Stimulated activated CD4-positive, alpha-beta T cell treated with anti-CD3 and anti-CD28 coated beads, Interleukin-4, amount 100 ng/mL, for 24 hours (primary cell): ENCODE measurements at regions not wholly inside any gene's neighbourhood (a gene's known extent, or its start where the extent isn't known, plus 50 kb on each side); places are given as distances from the start of the nearest gene placed in this dataset.
"Not testable (repeated sequence)": the region's sequence is repeated elsewhere in the genome, so short reads cannot be mapped to it uniquely, and the experiment has no call there.

Experiments
- DNase-seq: peaks from one replicate; pipeline ENCODE4 v3.0.0-alpha.2; 2020

DNA sequence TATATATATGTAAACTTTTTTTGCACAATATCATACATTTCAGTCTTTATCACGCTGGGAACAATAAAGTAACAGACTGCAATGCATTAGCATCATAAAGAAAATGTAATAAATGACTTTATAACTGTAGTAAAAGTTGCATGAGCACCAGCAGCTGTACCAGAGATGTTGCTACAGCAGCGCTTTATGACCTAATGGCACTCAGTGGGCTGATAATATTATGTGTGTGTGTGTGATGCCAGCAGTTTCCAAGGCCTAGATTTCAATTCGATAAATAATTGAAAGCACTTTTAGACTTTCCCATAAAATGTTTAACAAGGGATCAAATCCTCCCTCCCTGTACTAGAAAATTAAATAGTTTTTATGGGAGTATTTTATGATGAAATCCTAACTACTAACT, 367.6 kb upstream of the AGA start:
- DNase-seq: no peak

DNA sequence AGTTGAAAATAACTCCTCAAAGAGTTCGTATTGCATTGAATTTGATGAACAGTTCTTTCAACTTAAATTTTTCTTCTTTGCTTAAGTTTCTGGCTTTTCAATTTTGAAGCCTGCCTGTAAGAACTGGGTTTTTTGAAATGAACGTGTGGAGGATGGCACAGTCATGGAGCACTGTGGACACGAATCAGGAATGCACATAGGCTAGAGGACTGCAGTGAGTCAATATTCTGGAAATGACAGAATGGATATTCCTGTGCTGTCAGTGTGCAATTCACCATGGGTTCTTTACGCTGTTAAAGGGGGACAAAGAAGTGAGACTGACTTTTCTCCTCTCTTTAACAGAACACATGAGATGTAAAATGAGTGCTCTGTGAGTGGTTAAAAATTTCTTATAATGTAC, 368.0 kb upstream of the AGA start:
- DNase-seq: no peak

DNA sequence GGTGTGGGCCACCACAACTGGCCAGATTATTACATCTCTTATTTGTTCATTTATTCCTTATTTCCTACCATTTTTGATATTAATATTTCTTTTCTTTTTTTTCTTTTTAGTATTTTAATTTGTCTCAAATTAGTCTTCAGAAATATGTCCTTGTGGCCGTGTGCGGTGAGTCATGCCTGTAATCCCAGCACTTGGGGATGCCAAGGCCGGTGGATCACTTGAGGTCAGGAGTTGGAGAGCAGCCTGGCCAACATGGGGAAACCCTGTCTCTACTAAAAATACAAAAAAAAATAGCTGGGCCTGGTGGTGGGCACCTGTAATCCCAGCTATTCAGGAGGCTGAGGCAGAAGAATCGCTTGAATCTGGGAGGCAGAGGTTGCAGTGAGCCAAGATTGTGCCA, 376.2 kb upstream of the AGA start:
- not testable (repeated sequence) for DNase-seq

DNA sequence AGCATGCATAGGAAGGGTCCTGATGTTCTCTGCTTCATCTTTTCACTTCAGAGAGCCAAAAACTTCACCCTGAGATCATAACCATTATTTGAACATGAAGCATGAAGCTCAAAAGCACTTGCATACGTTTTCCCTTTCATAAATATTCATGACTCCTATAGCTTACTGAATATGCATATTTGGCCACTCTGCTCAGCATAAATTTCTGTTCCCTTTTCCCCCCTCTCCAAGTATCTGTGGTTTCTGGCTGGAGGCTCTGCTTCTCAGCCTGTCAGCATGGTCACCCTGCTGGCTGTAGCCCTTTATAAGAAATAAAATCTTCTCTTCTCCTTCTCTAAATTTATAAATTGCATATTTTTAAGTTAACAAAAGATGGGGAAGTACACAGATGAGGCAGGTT, 384.7 kb upstream of the AGA start:
- DNase-seq: no peak

DNA sequence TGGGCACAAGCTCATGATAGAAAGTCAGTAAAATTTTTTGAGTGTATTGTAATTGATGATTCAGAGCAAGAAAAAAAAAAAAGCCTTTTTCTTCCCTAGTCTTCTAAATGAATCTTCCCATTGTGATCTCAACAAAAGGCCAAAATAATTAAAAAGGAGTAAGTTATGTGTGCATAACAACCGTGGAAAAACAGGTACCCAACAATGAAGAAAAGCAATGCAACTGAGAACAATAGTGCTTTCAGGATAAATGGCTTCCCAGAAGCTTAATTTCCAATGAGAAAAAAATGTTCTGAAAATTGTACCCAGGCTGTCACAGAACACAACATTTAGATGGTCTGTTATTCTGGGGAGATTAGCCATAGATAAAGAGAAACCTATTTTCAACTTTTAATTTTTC, 399.0 kb upstream of the AGA start:
- no peak for DNase-seq

DNA sequence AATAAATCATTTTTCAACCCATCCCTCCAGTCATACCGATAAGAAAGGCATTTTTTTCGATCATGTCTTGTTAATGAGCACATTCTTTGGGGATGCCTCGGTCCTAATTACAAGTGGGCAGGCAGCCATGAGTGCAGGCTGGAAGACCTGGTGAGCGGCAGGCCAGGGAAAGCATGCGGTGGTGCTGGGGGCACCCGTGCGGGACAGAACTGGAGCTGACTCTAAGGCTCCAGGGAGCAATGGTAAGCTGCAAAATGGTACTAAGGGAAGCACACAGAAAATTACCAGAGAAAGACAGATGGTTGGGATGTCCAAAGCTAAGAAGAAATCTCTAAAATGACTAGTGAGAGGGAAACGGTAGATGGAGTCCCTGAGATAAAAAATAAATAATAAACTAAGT, 411.0 kb upstream of the AGA start:
- no peak for DNase-seq

DNA sequence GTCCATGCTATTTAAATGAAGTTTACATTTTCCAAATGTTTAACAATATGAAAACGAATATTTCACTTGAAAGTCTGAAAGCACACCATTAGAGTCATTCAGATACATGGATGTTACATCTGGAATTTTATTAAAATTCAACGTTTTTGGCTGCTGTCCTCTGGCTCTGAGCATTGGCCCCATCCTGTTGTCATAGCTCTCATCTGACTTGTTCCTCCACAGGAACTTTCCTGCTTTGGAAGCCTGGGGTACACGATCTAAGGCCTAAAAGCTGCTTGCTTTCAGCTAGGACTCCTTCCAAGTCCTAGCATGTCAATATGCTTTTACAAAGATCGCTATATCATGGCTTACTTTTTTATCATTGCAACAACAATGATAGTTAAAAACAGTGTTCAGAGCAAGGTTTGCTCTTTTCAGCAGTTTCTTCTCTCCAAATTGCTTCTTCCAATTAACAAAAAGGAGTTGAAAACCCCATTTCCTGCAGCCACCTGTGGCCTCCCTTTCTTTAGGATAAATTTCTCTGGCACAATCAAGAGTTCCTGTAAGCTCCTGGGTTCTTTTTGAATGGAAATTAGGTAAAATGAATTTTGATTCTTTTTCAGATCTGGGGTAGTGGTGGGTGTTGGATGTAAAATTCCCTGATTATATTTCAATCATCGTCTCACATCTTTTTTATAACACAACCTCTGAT, 413.4 kb upstream of the AGA start:
- DNase-seq: no peak

DNA sequence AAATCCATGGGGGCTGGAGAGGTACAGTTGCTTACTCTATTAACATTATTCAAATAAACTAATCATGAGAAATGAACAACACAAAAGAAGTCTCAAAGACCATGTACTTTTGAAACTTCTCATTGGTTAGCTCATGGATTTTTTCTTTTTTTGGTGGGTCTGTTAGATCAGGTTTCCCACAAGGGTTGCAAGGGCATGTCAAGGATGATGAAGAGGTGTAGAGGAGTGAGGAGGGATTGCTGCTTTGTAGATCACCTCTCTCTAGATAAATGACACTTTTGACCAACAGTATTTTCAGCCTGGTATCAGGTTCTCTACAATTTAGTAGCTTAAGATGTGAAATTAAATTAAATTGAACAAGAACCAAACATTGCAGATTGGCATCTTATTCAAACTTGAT, 417.9 kb upstream of the AGA start:
- DNase-seq: no peak

DNA sequence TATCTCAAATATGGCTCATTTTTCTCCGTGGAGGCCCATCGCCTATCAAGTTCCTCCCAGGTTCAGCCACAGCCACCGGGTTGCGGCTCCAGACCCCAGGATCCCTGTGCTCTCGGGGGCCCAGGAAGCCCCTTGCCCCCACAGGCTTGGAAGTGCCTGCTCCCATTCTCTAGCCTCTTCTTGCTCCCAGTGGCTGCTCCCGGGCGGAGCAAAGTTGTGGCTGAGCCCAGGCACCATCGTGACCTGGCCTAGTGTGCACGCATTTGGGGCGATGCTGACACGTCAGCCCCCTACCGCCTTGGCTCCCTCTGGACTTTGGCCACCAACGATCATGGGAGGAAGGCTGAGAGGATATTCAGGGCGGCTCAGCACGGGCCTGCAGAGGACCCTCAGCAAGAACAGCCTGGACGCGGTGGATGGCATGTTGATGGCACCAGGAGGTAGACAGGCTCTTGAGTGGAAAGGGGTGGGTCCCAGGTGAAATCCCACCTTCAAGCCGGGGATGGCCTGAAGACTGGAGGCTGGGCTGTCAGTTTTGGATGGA, 419.4 kb upstream of the AGA start:
- no peak for DNase-seq

DNA sequence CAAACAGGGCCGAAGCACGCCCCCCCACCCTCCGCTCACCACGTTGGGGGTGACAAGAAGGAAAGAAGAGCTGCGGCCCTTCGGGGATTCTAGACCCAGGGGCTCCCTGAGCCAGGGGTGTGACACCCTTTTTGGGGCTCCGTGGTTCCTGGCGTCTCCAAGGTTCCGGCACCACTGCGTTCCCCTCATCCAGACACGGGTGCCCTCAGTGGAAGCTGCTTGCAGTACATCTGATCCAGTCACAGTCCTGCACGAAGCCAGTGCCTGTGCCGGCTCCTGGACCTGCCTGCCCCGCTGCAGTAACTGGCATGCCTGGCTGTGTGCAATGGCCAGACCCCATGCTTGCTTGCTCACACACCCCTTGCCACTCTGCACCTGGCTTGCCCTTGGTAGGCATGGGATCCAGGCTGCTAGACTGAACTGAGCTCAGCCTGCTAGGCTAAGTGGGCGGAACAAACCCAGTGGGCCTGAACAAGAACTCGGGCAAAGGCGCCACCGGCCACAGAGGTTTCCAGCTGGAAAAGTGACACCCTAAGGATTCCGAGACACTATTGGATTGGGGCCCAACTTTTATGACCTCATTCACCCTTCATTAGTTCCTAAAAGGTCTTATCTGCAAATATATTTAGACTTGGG, 420.4 kb upstream of the AGA start:
- DNase-seq: no peak

DNA sequence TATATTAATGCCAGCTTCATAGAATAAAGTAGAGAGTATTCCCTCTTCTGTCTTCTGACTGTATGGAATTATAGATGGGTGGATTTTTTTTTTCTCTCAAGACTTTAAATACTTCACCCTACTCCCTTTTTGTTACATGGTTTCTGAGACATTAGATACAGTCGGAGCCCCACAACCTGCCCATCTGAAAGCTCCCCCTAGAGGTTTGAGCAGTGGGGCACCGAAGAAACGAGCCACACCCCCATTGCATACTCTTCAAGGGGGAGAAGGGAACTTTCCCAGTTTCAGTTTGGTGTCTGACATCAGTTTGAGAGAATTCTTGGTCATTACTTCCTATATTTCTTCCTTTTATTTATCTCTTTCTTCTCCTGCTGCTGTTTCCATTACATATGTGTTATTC, 437.6 kb upstream of the AGA start:
- no peak for DNase-seq

DNA sequence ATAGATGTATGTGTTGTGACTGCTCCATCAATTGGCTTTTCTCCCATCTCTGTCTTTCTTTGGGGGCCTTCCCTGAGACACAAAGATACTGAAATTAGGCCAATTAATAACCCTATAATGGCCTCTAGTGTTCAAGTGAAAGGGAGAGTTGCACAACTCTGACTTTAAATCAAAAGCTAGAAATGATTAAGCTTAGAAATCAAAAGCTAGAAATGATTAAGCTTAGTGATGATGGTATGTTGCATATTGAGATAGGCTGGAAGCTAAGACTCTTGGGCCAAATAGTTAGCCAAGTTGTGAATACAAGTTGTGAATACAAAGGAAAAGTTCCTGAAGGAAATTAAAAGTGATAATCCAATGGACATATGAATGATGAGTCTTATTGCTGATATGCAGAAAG, 452.9 kb upstream of the AGA start:
- no peak for DNase-seq

DNA sequence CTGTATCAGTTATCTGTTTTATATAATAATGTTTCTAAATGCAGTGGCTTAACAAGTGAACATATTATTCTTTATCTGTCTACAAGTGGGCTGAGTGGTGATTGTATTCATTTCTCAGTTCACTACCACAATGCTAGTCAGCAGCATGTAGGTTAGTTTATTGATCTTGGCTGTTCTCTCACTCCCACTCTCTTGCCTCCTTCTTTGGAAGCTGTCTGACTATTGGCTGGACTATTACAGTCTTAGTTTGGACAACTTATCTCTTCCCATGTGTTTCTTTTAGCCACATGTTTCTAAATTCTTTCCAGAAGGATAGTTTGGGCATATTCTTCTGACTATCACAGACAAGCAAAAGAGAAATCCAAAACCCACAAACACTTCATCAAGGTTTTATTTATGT, 459.5 kb upstream of the AGA start:
- no peak for DNase-seq

DNA sequence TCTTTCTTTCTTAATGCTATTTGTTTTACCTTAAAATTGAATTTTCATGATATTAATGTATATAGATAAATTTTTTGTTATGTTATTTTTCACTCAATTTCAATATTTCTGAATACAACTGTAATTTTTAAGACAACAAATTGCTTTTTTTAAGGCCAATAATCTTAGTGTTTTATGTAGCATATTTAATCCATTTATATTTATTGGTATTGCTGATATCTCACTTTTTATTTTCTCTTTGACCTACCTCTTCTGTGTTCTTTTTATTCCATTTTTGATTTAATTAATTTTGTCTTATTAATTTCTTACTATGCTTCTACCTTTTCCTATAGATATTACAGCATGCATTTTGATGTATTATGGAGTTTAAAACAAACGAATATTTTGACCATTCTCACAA, 460.1 kb upstream of the AGA start:
- no peak for DNase-seq

DNA sequence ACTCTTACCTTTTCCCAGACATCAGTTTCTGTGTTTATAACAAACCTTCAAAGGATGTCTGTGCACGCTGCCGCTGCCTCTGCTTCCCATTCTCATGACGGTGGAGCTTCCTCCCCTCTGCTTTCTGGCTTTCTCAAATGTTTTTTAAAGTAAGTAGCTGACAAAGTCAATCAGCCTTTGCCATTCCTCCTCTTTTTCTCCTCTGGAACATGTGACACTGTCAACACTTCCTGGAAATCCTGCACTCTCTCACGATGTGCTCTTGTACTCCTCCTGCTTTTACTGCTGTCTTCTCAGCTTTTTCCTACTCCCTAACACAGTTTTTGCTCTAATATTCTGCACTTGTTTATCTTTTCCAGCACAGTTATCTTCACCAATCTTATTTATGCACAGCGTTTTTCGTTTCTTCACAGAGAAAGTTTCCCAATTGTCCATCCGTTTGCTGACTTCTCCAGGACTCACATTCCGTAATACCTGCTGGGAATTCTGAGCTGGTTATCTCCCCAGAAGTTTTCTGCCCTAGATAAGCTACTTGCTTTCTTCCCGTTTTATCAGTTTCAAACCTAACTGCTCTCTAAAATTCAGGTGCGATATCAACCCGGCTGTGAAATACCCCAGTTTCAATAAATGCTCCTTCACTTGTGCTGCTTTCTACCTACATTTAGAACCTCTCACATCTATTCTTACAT, 465.6 kb upstream of the AGA start:
- no peak for DNase-seq

DNA sequence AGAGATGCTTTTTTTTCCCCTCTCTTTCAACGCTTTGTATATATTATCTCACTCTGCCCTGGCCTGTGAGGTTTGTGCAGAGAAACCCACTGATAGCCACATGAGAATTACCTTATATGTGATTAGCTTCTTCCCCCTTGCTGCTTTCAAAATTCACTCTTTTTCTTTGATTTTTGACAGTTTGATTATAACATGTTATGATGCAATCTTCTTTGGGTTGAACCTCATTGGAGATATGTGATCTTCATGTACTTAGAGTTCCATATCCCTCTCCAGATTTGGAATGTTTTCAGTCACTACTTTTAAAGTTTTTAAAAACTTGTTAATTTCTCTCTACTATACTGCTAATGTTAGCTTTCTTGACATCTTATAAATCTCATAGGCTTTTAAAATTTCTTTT, 479.5 kb upstream of the AGA start:
- no peak for DNase-seq

DNA sequence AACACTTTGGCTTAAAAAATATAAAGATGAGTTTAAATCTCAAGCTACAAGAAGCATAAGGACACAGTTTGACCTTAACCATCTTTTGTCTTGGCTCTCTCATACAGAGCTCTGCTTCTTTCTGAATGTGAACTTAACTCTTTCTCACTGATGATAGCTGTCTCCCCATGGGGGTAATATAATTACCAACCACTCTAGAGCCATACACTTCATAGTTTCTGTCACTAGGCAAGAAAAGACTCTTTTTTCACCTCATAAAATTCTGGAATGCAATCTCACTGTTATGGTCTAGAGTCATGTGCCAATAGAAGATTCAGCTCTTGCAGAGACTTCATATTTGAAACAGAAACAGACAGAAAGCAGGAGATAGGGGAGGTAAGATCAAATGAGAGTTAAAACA, 481.7 kb upstream of the AGA start:
- no peak for DNase-seq

DNA sequence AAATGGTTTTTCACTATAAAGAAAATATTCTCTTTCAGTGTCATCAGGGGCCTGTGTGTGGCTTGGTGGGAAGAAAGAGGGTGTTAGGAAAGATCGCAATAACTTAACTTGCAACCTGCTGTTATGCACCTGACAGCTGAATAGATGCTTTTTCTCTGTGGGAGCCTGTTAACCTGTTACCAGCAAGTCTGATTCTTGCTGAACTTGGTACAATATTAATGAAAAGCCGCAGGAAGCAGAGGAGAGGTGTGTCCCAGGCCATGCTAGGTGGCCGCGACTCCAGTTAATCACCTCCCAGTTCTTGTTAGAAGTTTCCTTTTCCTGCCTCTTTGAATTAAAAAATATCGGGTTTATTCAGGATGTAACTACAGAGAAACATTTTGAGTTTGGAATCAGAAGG, 494.8 kb upstream of the AGA start:
- DNase-seq: no peak

DNA sequence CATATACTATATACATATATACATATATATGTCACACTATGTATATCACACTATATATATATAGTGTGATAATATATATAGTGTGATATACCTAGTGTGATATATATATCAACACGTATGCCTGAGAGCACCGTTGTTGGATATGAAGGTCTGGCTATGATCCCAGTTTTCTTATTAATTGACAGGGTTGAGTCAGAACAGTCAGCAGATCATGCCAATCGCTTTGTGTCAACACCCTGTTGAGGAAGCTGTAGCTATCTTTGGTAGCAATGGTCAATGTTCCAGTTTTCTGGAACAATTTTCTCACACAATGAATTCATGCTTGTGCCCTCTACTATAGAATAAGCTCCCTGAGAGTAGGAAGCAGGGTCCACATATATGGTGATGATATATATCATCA, 496.0 kb upstream of the AGA start:
- no peak for DNase-seq

DNA sequence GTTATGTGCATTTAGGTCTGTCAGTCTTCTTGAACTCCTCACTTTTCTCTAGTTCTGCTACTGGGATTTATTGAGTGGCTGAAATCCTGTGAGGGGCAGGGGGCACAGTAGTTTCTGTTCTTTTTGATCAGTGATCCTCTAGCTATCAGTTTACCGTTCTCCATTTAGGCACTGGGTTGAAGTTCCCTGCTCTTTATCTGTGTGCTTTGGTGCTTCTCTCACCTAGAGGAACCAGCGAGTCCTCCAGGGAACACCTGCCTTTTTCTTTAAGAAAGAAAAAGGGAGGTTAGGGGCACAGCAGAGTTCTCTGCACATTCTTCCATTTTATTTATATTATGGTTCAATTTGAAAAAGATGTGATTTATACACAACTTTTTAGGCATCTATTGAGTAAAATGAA, 503.0 kb upstream of the AGA start:
- DNase-seq: no peak

DNA sequence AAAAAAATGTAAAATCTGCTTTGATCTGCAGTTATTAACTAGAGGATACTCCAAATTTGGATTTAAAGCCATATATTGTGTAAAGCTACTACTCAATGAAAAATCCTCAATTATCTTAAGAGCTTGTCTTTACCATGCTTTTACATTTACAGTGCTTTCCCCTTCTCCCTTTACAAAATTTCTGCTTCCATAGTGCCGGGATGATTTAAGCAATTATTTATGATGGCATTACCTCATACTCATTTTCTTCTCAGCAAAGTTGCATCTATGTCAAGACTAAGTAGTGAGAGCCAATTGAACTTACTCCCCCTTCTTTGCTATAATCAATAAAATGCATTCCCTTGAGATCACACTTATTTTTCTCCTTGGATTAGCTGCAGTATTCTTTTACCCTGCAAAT, 505.4 kb upstream of the AGA start:
- DNase-seq: no peak

DNA sequence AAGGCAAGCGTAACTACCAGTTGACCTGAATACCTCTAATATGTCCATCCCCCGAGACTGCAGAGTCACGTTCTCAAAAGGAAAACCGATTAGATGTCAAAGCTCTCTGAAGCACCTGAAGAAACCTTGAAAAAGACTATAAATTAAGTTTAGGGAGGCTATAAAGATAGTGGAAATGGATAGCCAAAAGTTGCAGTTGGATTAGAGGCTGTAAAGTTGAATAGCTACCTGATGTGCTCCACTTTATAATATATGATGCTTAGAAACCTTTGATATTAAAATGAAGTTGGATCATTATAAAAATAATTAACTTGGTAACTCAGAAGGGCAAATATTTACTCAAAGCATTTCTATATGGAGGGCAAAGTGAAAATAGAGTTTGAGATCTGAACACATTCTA, 506.6 kb upstream of the AGA start:
- no peak for DNase-seq

DNA sequence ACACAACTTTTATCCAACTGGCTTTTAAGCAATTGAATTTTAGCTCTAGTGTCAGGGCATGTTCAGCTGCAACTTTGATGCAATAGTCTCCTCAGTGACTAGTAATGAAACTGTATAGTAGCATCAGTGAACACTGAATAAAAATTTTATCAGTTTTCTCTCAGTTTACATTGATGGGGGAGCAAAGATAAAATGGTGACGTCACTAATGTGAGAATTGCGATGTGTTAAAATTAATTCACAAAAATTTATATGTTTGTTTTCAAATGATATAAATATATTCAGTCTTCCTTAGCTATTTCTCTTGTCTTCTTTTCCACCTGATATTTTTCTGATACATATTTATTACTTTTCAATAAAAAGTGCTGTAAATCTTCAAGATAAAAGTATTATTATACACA, 508.8 kb upstream of the AGA start:
- no peak for DNase-seq

DNA sequence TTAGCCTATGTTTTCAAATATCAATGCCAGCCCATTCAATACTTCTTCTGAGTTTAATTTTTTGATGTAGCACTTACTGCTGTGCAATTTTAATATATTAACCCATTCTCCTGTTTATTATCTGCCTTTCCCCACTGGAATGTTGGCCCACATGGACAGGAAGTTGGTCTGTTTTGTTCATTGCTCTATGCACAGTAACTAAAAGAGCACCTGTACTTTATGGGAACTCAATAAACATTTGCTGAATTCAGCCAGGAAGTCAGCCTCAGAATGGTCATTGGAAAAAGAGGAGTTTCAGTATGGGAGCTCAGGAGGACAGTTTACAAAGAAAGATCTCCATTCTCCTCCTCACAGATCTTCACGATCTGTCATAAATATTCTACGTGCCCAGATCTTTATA, 510.5 kb upstream of the AGA start:
- no peak for DNase-seq
